ENCODE measurements at regions not wholly inside any gene's neighbourhood (a gene's known extent, or its start where the extent isn't known, plus 50 kb on each side); places are given as distances from the start of the nearest gene placed in this dataset.
"Not testable (repeated sequence)": the region's sequence is repeated elsewhere in the genome, so short reads cannot be mapped to it uniquely, and the experiment has no call there.

DNA sequence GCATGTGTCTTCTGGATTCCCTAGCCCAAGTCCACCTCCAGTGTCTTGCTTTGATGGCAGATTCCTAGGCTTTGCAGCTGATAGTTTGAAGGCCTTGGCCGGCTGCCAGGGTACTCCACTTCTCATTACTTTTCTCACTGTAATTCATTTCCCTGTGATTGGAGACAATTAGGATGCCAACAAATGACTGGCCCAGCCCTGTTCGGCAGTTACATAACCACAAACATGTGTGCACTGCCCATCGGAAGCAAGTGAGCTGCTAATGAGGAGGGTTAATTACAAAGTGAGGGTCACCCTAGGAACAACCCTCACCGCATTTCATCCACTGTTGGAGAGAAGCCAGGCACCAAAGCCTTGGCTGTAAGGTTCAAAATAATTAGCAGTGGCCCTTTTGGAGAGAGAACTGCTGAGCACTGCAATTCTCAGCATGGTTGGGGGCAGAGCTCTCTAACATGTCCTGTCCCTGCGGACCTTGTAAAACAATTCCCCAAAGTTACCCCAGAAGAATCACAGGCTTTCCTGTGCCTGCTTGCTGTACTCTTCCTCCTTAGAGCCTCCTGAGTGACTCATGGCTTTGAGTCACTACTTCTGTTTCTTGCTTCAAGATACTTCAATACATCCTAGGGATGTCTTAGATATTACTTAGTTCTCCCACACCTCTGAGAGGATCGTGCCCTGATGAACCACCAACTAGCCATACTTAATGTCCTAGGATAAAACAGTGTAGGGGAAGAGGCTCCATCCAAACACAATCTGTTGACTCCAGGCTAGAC lies 109.7 kb upstream of the GALNT18 start:
- ATAC-seq (ENCODE audit: poor library complexity): no peak

DNA sequence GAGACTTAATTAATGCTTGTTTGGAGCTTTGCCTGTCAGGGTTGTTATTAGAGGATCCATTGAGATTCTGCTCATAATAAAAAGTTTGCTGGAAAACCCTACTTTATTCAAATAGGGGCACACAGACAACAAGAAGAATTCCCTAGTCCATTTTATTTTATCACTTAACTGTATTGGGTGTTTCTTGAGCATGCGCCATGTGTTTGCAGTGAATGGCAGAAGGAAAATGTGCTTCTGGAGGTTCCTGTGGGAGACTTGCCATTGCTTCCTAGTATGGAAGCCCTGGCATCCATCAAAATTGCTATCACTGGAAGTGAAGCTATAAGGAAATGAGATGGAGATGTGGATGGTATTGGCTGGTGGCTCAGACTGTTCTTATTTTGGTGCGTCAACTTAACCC lies 106.6 kb upstream of the GALNT18 start:
- intact Hi-C loops (cut with DNase I): no loop called here
- ATAC-seq (ENCODE audit: poor library complexity) (no peak), DNase-seq (no peak)

More for the DNA sequence above, 109.7 kb upstream of the GALNT18 start:
- peak; percentile 37 for DNase-seq
- intact Hi-C loops (cut with DNase I): no loop called here

DNA sequence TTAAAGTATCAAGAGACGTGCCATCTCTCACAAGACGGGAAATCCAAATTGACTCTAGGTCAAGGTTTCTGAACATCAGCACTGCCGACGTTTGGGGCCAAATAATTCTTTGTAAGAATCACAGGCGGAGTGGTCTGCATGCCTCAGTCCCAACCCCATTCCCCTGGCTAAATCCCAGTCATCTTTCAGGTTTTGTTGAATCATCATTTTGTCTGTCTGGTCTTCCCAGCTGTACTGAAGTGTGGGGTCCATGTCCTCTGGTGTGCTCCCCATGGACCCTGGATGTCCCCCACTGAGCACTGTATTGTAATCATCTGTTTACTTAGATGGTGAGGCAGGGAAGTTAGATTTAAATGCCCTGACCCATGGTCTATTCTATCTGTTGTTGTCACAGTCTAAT lies 103.6 kb upstream of the GALNT18 start:
- no peak for DNase-seq
- no peak for ATAC-seq (ENCODE audit: poor library complexity)
- intact Hi-C loops (cut with DNase I): no loop called here

DNA sequence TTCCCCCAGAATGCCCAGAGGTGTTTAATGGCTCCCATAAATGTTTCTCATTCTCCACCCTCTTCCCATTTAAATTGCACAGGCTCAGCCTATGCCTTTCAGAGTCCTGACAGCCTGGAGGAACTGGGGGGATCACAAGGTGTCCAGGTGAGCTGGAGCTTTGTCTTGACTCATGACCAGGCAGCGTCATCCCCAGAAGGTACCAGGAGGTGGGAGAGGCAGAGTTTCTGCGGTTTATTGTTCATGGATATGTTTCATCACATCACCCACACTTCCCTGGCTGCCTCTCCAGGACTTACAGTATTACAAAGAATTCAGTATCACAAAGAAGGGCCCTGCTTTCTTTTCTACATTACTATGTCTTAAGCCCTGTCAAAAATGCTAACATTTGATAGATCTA lies 103.2 kb upstream of the GALNT18 start:
- intact Hi-C loops (cut with DNase I): no loop called here
- no peak for DNase-seq
- no peak for ATAC-seq (ENCODE audit: poor library complexity)

DNA sequence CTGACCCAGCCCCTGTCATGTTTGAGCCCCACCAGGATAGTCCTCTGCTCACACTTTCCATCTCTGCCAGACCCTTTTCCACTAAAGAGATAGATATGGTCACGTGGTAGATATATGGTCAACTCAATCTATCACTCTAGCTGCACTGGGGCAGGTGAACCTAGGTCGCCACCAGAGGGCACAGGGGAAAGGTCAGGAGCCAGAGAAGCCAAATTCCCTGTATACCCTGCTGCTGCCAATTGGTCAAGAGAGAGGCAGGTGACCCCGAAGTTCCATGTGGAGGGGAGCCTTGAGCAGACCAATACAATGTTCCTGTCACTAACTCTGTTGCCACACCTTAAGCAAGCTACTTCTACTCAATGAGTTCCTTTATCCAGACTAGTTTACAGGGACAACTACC lies 101.1 kb upstream of the GALNT18 start:
- DNase-seq (no peak), ATAC-seq (ENCODE audit: poor library complexity) (no peak)
- intact Hi-C loops (cut with DNase I): no loop called here

DNA sequence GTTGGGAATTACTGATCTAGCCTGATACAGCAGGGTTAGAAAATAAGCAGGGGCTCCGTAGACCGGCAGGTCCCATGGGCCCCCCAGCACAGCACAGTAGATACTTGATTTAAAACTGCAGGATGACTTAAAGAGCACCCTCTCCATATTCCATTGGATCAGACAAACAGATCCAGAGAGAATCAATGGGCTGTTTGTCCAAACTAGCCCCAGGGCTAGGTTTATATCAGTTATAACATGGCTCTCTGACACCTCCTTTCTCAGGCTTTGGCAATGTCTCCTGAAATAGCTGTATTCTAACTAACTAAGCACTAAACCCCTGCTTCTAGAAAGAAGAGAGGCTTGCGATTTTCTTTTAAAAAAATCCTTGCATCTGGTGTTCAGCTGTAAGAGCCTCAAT lies 100.4 kb upstream of the GALNT18 start:
- intact Hi-C loops (cut with DNase I): no loop called here
- ATAC-seq (ENCODE audit: poor library complexity): no peak
- no peak for DNase-seq

DNA sequence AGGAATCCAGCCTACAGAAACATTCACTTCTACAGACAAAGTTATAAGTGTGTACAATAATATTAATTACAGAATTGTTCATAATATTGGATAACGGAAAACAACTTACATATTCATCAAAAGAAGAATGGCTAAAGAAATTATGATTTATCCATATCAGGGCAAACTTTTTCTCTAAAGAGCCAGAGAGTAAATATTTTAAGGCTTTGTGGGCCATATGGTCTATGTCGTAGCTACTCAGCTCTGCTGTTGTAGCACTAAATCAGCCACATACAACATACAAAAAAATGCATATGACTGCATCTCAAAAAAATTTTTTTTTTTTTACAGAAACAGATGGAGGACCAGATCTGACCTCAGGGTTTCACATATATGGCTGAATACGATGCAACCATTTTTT lies 96.7 kb upstream of the GALNT18 start:
- DNase-seq (no peak), ATAC-seq (ENCODE audit: poor library complexity) (no peak)
- intact Hi-C loops (cut with DNase I): no loop called here

DNA sequence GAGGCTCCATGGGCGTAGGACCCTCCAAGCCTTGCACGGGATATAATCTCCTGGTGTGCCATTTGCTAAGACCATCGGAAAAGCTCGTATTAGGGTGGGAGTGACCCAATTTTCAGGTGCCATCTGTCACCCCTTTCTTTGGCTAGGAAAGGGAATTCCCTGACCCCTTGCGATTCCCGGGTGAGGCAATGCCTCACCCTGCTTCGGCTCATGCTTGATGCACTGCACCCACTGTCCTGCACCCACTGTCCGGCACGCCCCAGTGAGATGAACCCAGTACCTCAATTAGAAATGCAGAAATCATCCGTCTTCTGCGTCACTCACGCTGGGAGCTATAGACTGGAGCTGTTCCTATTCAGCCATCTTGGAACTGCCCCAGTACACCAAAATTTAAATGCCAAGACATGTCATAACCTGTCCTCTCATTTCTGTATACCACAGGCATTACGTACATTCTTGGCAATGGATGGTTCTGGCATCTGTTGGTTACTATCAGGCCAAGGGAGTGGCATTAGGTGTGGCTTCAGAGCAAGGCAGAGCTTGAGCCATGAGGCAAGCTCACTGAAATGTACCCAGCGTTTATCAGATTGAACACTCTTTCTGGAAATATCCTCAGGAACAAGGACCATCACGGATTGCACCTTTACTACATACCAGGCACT lies 95.4 kb upstream of the GALNT18 start:
- no peak for DNase-seq
- intact Hi-C loops (cut with DNase I): no loop called here
- ATAC-seq (ENCODE audit: poor library complexity): no peak

DNA sequence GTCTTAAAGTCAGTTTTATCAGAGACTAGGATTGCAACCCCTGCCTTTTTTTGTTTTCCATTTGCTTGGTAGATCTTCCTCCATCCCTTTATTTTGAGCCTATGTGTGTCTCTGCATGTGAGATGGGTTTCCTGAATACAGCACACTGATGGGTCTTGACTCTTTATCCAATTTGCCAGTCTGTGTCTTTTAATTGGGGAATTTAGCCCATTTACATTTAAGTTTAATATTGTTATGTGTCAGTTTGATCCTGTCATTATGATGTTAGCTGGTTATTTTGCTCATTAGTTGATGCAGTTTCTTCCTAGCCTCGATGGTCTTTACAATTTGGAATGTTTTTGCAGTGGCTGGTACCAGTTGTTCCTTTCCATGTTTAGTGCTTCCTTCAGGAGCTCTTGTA lies 93.3 kb upstream of the GALNT18 start:
- intact Hi-C loops (cut with DNase I); ATAC-seq (ENCODE audit: poor library complexity); DNase-seq: not testable (repeated sequence)

DNA sequence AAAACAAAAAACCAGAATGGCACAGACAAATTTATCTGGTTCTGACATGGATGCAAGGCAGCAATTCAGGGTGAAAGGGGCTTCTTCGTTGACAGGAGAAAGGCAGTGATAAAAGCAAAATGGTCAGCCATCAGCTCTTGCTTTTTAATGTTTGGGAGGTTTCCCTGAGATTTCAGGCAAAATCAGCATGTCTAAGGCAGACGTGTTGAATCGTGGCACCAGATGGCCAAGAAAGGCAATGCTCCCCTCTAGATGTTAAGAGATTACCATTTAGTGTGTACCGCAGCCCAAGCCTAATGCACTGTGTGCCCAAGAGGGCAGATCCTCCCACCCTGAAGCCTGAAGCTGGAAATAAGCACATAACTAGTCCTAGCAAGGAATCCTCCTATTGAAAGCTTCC lies 88.8 kb upstream of the GALNT18 start:
- DNase-seq (no peak), ATAC-seq (ENCODE audit: poor library complexity) (no peak)
- intact Hi-C loops (cut with DNase I): no loop called here

DNA sequence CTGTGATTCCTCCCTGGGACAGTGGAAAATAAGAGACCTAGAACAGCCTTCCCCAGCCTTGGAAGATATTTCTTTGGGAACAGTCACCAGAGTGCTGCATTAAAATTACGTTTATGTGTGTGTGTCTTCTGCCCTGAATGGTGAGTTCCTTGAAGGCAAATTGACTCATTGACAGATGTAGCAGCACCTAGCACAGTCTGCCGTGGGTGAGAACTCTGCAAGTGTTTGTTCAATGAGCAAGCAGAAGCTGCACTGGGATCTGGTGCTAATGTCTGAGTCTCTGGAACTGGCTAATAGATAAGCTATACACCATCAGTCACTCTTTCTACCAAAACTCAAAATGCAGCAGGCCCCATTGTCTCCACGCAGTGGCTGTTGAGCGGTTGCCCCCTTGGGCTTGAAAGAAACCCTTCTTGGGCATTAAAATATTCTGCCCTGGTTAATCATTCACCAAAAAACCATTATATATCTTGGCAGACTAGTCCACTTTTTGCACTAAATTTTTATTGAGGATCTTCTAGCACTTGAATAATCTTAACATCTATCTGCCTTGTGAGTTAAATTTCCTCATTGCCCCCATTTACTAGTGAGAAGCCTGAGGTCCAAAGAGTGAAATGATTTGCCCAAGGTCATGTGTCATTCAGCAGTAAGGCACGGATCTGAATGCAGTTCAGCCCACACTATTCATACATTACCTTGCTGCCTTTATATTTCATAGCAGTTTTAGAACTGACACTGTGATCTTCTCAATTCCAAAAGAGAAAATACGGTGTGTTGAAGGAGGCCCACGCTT lies 87.8 kb upstream of the GALNT18 start:
- no peak for DNase-seq
- no peak for ATAC-seq (ENCODE audit: poor library complexity)
- intact Hi-C loops (cut with DNase I): no loop called here

DNA sequence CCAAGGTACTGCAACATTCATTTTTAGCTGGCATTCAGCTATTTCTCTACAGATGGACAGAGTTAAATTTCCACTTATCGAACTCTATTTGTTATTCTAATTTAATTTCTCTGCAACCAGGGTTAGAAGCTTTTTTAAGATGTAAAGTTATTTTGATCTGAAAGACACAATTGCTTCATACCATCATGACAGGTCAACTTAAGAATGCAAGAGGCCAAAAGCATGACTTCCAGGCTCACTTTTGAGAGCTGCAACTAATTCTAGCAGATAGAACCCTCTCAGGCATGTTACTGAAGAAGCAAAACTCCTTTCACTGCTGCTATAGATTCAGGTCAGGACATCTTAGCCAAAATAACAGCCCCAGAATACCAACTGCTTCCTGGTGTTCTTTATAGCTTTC lies 86.5 kb upstream of the GALNT18 start:
- no peak for ATAC-seq (ENCODE audit: poor library complexity)
- intact Hi-C loops (cut with DNase I): no loop called here

DNA sequence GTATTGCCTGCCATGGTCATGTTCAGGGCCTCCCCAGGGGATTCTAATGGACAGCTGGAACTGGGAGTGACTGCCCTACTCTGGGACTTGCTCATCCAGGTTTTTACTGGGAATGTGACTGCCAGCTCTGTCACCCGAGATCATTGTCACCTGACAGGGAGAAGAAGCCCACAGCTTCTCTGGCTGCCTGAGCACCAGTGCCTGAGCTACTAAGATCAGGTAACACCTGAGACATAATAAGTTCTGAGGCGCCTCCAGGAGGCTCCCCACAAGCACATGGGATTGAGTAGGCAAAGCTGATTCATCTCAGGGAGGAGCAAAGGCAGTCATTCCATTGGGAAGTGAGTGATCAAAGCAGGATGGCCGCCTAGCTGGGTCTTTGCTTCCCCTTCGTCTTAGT lies 84.2 kb upstream of the GALNT18 start:
- DNase-seq (no peak), ATAC-seq (ENCODE audit: poor library complexity) (no peak)
- intact Hi-C loops (cut with DNase I): no loop called here

More for the DNA sequence above, 86.5 kb upstream of the GALNT18 start:
- no peak for DNase-seq

DNA sequence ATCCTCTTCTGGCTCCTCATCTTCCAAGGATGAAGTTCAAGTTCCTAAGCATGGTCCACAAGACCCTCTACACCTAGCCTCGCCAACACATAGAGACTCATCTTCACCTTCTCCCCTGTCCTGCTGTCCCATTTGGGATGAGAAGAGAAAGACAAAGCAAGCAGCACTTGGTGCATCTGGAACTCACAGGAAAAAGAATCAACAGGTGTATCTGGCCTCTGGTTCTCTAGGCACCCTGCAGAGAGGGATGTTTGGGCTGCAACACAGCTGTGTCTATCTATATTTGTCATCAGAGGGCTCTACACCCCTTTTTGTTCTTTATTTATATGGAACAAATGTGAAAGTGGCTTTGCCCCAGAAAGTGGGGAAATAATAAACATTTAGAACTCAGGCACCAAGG lies 82.1 kb upstream of the GALNT18 start:
- no peak for ATAC-seq (ENCODE audit: poor library complexity)
- no peak for DNase-seq
- intact Hi-C loops (cut with DNase I): no loop called here

DNA sequence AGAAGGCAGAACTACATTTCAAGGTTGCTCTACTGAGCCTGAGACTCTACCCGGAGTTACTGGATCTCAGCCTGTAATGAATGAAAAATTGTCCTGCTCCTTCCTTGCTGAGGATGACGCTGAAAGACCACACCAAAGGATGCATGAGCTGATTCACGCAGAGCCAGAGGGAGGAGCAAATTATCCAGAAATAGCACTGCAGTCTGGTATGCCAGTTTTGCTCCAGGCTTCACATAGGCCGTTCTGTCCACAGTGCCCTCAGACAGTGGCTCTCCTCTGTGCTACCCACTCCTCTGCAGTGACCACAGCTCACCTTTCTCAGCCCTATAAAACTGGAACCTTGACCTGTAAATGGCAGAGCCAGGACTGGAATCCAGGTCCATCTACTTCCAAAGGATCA lies 79.3 kb upstream of the GALNT18 start:
- intact Hi-C loops (cut with DNase I): no loop called here

DNA sequence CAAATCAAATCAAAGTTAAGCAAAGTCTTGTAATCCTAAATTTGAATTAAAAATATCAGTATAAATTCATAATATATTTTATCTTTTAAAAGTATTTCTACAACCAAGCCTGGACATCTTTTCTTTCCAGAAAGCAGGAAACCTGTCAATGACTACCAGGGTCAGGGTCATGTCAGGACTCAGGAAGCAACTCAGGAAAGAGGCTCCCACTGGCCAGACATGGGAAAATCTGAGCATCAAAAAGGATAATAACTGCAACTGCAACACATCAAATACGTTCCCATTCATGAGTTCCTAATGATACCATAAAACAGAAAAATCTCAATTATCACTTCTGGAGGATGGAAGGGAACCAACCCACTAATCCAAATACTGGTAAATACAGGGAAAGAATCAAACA lies 76.0 kb upstream of the GALNT18 start:
- intact Hi-C loops (cut with DNase I): no loop called here

More for the DNA sequence above, 79.3 kb upstream of the GALNT18 start:
- DNase-seq (no peak), ATAC-seq (ENCODE audit: poor library complexity) (peak; percentile 92)

DNA sequence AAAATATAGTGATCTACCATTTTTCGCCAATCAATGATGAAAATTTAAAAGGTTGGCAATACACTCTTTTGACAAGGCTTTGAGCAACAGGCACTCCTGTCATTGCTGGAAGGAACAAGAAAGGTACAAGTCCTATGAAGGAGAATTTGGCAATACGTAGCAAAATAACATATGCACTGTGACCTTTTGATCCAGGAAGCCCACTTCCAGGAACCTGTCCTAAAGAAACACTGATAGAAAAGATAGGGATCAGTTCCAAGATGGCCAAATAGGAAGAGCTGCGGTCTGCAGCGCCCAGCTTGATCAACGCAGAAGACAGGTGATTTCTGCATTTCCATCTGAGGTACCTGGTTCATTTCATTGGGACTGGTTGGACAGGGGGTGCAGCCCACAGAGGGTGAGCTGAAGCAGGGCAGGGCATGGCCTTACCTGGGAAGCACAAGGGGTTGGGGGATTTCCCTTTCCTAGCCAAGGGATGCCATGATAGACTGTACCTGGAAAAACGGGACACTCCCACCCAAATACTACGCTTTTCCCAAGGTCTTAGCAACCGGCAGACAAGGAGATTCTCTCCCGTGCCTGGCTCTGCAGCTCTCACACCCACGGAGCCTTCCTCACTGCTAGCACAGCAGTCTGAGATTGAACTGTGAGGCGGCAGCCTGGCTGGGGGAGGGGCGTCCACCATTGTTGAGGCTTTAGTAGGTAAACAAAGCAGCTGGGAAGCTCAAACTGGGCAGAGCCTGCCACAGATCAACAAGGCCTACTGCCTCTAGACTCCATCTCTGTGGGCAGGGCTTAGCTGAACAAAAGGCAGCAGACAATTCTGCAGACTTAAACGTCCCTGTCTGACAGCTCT lies 69.7 kb upstream of the GALNT18 start:
- intact Hi-C loops (cut with DNase I): no loop called here
- ATAC-seq (ENCODE audit: poor library complexity): no peak
- no peak for DNase-seq

More for the DNA sequence above, 76.0 kb upstream of the GALNT18 start:
- DNase-seq (no peak), ATAC-seq (ENCODE audit: poor library complexity) (no peak)

DNA sequence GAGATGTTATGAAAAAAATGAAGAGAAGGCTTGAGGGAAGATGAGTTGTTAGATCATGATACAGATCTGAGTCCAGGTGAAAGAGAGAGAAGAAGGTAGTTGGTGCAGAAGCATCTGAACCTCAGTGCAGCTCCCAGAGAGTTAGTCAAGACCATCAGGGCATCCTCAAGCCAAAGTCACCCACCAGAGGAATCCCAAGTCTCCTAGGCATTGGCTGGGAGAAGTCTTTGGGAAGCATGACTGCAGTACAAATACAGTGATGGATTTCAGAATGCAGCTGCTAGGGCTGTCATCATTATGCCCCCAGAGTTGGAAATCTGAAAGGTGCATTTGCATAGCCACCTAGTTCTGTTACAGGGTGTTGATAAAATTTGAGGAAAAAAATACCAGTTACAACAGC lies 59.7 kb upstream of the GALNT18 start:
- no peak for DNase-seq
- intact Hi-C loops (cut with DNase I): no loop called here
- no peak for ATAC-seq (ENCODE audit: poor library complexity)
